Sigmoid colon (tissue), 4 donors: ENCODE measurements at regions not wholly inside any gene's neighbourhood (a gene's known extent, or its start where the extent isn't known, plus 50 kb on each side); places are given as distances from the start of the nearest gene placed in this dataset.

ENCODE experiments used
- EP300 ChIP-seq, 4 donors: sonication (generic); formaldehyde crosslinking; IDR thresholded peaks; one replicate each; pipeline ENCODE4 v1.6.1; 2017; ENCODE audit warnings: antibody characterized with exemption in 4 of 4
- POLR2A ChIP-seq, 2 donors: fragments of 450-650 bp; IDR thresholded peaks; one replicate each; pipeline ENCODE4 v1.6.1; 2016; ENCODE audit warnings: antibody characterized with exemption in 2 of 2, mild to moderate bottlenecking in 2 of 2, moderate library complexity in 2 of 2
- POLR2AphosphoS5 ChIP-seq, 4 donors: sonication (generic); formaldehyde crosslinking; IDR thresholded peaks; one replicate each; pipeline ENCODE4 v1.6.1; 2017; ENCODE audit warnings: antibody characterized with exemption in 4 of 4
- TF ChIP-seq, protein P1 (sequence below), 4 experiments: fragments of 450-650 bp in 3 of 4; fragments of 200-600 bp in 1 of 4; IDR thresholded peaks; one replicate each; pipeline ENCODE4 v1.5.1; 2016 to 2019; ENCODE audit warnings: antibody characterized with exemption in 4 of 4, mild to moderate bottlenecking in 3 of 4, moderate library complexity in 2 of 4

DNA sequence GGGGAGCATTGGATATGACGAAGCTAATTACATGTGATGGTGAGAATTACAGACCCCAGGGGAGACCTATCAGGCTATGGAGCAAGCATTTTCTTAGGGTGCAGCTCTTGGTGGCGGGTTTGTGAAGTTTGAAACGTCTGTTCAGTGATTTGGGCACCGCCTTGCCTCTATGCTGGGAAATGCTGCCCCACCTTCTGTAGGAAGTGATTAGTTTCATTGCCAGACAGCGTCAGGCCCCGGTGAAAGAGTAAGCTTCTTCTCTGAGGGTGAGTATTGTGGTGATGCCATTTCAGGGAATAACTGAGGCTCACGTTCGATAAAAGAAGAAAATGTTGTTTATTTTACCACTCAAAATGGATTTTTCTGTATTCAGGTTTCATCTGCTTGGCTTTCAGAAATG, 186.2 kb upstream of the CDH2 start:
- TF ChIP-seq, protein P1, sequence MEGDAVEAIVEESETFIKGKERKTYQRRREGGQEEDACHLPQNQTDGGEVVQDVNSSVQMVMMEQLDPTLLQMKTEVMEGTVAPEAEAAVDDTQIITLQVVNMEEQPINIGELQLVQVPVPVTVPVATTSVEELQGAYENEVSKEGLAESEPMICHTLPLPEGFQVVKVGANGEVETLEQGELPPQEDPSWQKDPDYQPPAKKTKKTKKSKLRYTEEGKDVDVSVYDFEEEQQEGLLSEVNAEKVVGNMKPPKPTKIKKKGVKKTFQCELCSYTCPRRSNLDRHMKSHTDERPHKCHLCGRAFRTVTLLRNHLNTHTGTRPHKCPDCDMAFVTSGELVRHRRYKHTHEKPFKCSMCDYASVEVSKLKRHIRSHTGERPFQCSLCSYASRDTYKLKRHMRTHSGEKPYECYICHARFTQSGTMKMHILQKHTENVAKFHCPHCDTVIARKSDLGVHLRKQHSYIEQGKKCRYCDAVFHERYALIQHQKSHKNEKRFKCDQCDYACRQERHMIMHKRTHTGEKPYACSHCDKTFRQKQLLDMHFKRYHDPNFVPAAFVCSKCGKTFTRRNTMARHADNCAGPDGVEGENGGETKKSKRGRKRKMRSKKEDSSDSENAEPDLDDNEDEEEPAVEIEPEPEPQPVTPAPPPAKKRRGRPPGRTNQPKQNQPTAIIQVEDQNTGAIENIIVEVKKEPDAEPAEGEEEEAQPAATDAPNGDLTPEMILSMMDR (IDR thresholded peaks at IDR 0.05): no peak
- TF ChIP-seq POLR2A (IDR thresholded peaks at IDR 0.05) (no peak), EP300 (IDR thresholded peaks at IDR 0.05) (no peak), POLR2AphosphoS5 (IDR thresholded peaks at IDR 0.05) (no peak)
